Astrocyte (in vitro differentiated cells and primary cell): ENCODE measurements at regions not wholly inside any gene's neighbourhood (a gene's known extent, or its start where the extent isn't known, plus 50 kb on each side); places are given as distances from the start of the nearest gene placed in this dataset.

ENCODE experiments used
- EZH2 ChIP-seq: IDR thresholded peaks from 2 replicates; pipeline ENCODE4 v1.6.1; 2012; ENCODE audit warnings: mild to moderate bottlenecking, low read length, inconsistent platforms; ENCODE audit not compliant: insufficient read depth
- TF ChIP-seq, protein P1 (sequence below): IDR thresholded peaks from 2 replicates; pipeline ENCODE4 v1.5.1; 2011; ENCODE audit warnings: low read depth, mild to moderate bottlenecking, inconsistent platforms, low read length, moderate library complexity; ENCODE audit not compliant: insufficient read depth

DNA sequence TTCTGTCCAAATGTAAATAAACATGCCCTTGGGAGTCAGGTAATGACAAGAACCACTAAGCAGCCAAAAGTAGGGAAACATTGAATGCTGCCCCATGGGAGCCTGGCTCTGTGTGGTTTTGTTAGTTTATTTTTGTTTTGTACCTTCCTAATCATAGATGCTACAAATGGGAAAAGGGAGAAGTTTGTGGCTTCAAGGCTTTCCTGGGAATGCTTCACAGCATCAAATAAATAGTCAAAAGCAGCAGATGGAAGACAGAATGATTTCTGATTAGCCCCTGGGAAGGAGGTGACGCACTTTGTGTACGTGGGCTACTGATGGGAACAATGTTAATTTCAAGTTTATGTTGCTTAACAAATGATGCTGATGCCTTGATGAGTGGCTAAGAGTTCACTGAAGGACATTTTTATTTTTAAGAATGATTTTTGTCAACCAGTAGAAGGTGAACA lies 532.7 kb downstream of the BCKDHB start:
- no peak for TF ChIP-seq EZH2
- TF ChIP-seq, protein P1, sequence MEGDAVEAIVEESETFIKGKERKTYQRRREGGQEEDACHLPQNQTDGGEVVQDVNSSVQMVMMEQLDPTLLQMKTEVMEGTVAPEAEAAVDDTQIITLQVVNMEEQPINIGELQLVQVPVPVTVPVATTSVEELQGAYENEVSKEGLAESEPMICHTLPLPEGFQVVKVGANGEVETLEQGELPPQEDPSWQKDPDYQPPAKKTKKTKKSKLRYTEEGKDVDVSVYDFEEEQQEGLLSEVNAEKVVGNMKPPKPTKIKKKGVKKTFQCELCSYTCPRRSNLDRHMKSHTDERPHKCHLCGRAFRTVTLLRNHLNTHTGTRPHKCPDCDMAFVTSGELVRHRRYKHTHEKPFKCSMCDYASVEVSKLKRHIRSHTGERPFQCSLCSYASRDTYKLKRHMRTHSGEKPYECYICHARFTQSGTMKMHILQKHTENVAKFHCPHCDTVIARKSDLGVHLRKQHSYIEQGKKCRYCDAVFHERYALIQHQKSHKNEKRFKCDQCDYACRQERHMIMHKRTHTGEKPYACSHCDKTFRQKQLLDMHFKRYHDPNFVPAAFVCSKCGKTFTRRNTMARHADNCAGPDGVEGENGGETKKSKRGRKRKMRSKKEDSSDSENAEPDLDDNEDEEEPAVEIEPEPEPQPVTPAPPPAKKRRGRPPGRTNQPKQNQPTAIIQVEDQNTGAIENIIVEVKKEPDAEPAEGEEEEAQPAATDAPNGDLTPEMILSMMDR, result no peak
